RPMI7951 (cell line): ENCODE measurements at regions not wholly inside any gene's neighbourhood (a gene's known extent, or its start where the extent isn't known, plus 50 kb on each side); places are given as distances from the start of the nearest gene placed in this dataset.
"Not testable (repeated sequence)": the region's sequence is repeated elsewhere in the genome, so short reads cannot be mapped to it uniquely, and the experiment has no call there.

ENCODE experiments used
- DNase-seq: peaks from one replicate; pipeline ENCODE4 v3.0.0-alpha.2; 2012; ENCODE audit warnings: low read depth

- not testable (repeated sequence) for DNase-seq
Measured at GRCh38 chr16:79937671-79938070, 337.1 kb upstream of the MAF start.

GRCh38 chr16:79933603-79934002 is 333.1 kb upstream of the MAF start:
- no peak for DNase-seq

- peak; percentile 25 for DNase-seq
Measured at GRCh38 chr16:79932572-79932971, 332.0 kb upstream of the MAF start.

GRCh38 chr16:79931721-79932120 is 331.2 kb upstream of the MAF start:
- DNase-seq: no peak

- DNase-seq: no peak
Measured at GRCh38 chr16:79929260-79929965, 328.9 kb upstream of the MAF start.

GRCh38 chr16:79928142-79928873 is 327.8 kb upstream of the MAF start:
- DNase-seq: no peak

GRCh38 chr16:79926451-79927205 is 326.1 kb upstream of the MAF start:
- no peak for DNase-seq

GRCh38 chr16:79923431-79923830 is 322.9 kb upstream of the MAF start:
- no peak for DNase-seq

GRCh38 chr16:79920685-79921084 is 320.1 kb upstream of the MAF start:
- no peak for DNase-seq

- no peak for DNase-seq
Measured at GRCh38 chr16:79918916-79919315, 318.4 kb upstream of the MAF start.

GRCh38 chr16:79915761-79916160 is 315.2 kb upstream of the MAF start:
- no peak for DNase-seq

GRCh38 chr16:79914961-79915720 is 314.6 kb upstream of the MAF start:
- DNase-seq: no peak

GRCh38 chr16:79912592-79913310 is 312.2 kb upstream of the MAF start:
- peak; percentile 42 for DNase-seq

GRCh38 chr16:79911660-79912059 is 311.1 kb upstream of the MAF start:
- DNase-seq: no peak

- DNase-seq: no peak
Measured at GRCh38 chr16:79909571-79909970, 309.0 kb upstream of the MAF start.

GRCh38 chr16:79903471-79903870 is 302.9 kb upstream of the MAF start:
- DNase-seq: no peak

- DNase-seq: no peak
Measured at GRCh38 chr16:79902351-79902750, 301.8 kb upstream of the MAF start.

- no peak for DNase-seq
Measured at GRCh38 chr16:79901522-79901921, 301.0 kb upstream of the MAF start.

- DNase-seq: no peak
Measured at GRCh38 chr16:79899716-79900115, 299.2 kb upstream of the MAF start.

GRCh38 chr16:79899316-79899715 is 298.8 kb upstream of the MAF start:
- DNase-seq: no peak

GRCh38 chr16:79898703-79899102 is 298.2 kb upstream of the MAF start:
- no peak for DNase-seq
